ENCODE measurements at regions not wholly inside any gene's neighbourhood (a gene's known extent, or its start where the extent isn't known, plus 50 kb on each side); places are given as distances from the start of the nearest gene placed in this dataset.

- no peaks in the 10 kb centered on the region for H3K9me3 ChIP-seq (ENCODE audit: control insufficient read depth, low read length, poor library complexity, severe bottlenecking)
- Mint-ChIP-seq H3K4me1 (peaks cover 9% of the 10 kb centered on the region), H3K4me3 (no peak overlapping the region), H3K27me3 (no peaks in the 10 kb centered on the region), H3K36me3 (ENCODE audit: low read depth) (peaks cover 2% of the 10 kb centered on the region), H3K27ac (no peak overlapping the region)
- DNase-seq (no peak), ATAC-seq (no peak)
These were observed 495.9 kb upstream of the NECTIN3 start for GRCh38 chr3:110575702-110576101.

DNA sequence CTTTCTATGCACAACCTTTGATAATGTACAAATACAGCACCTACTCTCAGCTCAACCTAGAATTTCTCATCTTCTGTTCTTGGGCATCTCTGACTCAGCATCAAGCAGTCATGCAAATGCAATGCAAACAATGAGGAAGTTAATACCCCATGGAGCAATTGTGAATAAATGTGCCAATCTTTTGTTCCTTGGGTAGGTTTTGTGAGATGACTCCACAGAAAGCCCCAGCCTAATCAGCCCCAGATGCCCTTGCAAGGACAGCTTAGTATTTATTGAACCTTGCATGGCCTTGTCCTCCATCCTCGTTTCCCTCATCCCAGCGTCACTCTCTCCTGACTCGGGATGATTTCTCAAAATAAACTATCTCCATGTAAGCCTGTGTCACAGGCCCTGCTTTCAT, 494.7 kb upstream of the NECTIN3 start:
- Mint-ChIP-seq H3K27me3 (no peaks in the 10 kb centered on the region), H3K27ac (no peak overlapping the region), H3K4me3 (no peak overlapping the region), H3K4me1 (peaks cover 9% of the 10 kb centered on the region), H3K36me3 (ENCODE audit: low read depth) (no peaks in the 10 kb centered on the region)
- H3K9me3 ChIP-seq (ENCODE audit: control insufficient read depth, low read length, poor library complexity, severe bottlenecking) = no peaks in the 10 kb centered on the region
- no peak for ATAC-seq
- no peak for DNase-seq

DNA sequence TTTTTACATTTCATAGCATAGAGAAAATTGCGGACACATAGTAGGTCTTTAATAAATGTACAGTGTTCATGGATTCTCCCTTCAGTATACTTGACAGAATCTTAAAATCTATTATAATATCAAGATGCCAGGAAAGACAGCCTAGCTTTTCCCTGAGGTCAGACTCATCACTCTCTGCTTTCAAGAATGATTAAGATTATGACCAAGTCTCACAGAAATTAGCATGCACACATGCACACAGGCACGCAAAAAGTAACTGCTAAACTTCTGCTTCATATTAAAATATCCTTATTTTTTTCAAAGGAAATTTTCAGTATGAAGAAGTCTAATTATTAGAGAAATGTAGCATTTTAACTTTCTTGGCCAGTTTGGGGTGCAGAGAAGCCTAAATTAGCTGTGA, 493.8 kb upstream of the NECTIN3 start:
- Mint-ChIP-seq H3K27ac (no peak overlapping the region), H3K4me3 (no peak overlapping the region), H3K4me1 (peaks cover 9% of the 10 kb centered on the region), H3K27me3 (no peaks in the 10 kb centered on the region), H3K36me3 (ENCODE audit: low read depth) (no peaks in the 10 kb centered on the region)
- no peak for DNase-seq
- no peak for ATAC-seq
- H3K9me3 ChIP-seq (ENCODE audit: control insufficient read depth, low read length, poor library complexity, severe bottlenecking) = no peaks in the 10 kb centered on the region

DNA sequence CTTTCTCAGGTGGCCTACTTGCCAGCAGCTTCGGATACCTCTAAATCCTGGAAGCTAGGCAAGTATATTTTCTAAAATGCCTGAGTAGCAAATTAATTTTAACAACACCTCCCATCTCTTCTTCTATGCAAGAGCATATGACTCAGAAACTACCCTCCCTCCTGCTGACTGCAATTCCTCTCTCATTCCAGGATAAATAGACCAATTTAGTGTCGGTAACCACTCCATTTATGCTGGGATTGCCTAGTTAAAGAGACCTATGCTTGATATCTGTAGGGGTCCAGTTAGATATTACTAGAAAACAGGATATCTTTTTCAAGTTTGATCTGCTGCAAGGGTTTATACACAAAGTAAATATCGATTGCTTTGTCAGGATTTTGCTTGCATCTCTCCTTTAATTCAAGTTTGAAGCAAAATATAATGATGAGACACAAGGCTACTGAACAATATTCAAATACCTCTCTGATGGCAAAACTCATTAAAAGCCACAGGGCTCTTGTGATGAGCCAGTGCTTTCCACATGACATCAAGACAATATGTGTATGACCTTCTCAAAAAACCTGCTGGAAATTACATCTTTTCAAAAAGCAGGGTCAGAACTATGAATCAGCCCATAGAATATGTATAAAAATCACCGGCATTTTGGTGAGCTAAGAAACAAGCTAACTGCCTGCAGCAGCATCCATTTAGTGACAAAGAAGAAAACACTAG, 491.6 kb upstream of the NECTIN3 start:
- DNase-seq (no peak), ATAC-seq (no peak)
- H3K27me3 Mint-ChIP-seq = no peaks in the 10 kb centered on the region
- peaks cover 9% of the 10 kb centered on the region for H3K4me1 Mint-ChIP-seq
- H3K4me3 Mint-ChIP-seq = no peak overlapping the region
- no peaks in the 10 kb centered on the region for H3K9me3 ChIP-seq (ENCODE audit: control insufficient read depth, low read length, poor library complexity, severe bottlenecking)
- H3K36me3 Mint-ChIP-seq (ENCODE audit: low read depth) = no peaks in the 10 kb centered on the region
- H3K27ac Mint-ChIP-seq = no peak overlapping the region

DNA sequence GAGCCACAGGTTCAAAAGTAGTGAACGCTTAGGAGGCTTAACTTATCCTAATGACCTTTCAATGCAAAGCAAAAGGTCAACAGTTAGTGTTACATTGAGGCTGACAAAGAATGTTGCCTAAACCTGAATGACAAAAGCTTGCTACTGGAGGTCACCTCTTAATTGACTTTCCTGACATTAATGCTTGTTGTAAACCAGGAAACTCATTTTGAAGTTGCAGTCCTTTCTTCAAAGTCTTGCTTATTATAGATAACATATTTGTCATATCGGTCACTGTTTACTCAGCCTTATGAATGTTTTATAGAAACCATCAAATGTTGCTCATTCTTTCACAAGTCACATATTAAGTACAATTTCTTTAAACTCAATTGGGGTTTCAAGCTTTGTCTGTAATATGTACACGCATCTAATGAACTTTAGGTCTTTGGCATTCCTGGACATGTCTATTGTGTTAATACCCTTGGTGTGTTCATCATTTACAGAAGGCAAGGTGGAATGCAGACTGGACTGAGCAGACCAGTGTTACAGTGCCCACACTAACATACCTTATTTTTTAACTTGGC, 488.2 kb upstream of the NECTIN3 start:
- no peak overlapping the region for H3K27ac Mint-ChIP-seq
- DNase-seq (no peak), ATAC-seq (no peak)
- H3K27me3 Mint-ChIP-seq = no peaks in the 10 kb centered on the region
- H3K4me1 Mint-ChIP-seq = peaks cover 9% of the 10 kb centered on the region
- no peaks in the 10 kb centered on the region for H3K9me3 ChIP-seq (ENCODE audit: control insufficient read depth, low read length, poor library complexity, severe bottlenecking)
- no peaks in the 10 kb centered on the region for H3K36me3 Mint-ChIP-seq (ENCODE audit: low read depth)
- no peak overlapping the region for H3K4me3 Mint-ChIP-seq

- H3K9me3 ChIP-seq (ENCODE audit: control insufficient read depth, low read length, poor library complexity, severe bottlenecking) = no peaks in the 10 kb centered on the region
- no peaks in the 10 kb centered on the region for H3K36me3 Mint-ChIP-seq (ENCODE audit: low read depth)
- DNase-seq (no peak), ATAC-seq (no peak)
- no peak overlapping the region for H3K27ac Mint-ChIP-seq
- H3K4me1 Mint-ChIP-seq = no peaks in the 10 kb centered on the region
- H3K4me3 Mint-ChIP-seq = no peak overlapping the region
- H3K27me3 Mint-ChIP-seq = no peaks in the 10 kb centered on the region
These were observed 482.7 kb upstream of the NECTIN3 start for GRCh38 chr3:110588906-110589305.

GRCh38 chr3:110589341-110589740, 482.3 kb upstream of the NECTIN3 start:
- ATAC-seq (no peak), DNase-seq (no peak)
- no peaks in the 10 kb centered on the region for H3K9me3 ChIP-seq (ENCODE audit: control insufficient read depth, low read length, poor library complexity, severe bottlenecking)
- no peaks in the 10 kb centered on the region for H3K27me3 Mint-ChIP-seq
- no peaks in the 10 kb centered on the region for H3K4me1 Mint-ChIP-seq
- no peaks in the 10 kb centered on the region for H3K36me3 Mint-ChIP-seq (ENCODE audit: low read depth)
- H3K27ac Mint-ChIP-seq = no peak overlapping the region
- H3K4me3 Mint-ChIP-seq = no peak overlapping the region

- ATAC-seq = no peak
- Mint-ChIP-seq H3K36me3 (ENCODE audit: low read depth) (no peaks in the 10 kb centered on the region), H3K4me1 (no peaks in the 10 kb centered on the region), H3K27me3 (no peaks in the 10 kb centered on the region), H3K4me3 (no peak overlapping the region), H3K27ac (no peak overlapping the region)
- DNase-seq = no peak
- no peaks in the 10 kb centered on the region for H3K9me3 ChIP-seq (ENCODE audit: control insufficient read depth, low read length, poor library complexity, severe bottlenecking)
These were observed 477.9 kb upstream of the NECTIN3 start for GRCh38 chr3:110593749-110594148.

DNA sequence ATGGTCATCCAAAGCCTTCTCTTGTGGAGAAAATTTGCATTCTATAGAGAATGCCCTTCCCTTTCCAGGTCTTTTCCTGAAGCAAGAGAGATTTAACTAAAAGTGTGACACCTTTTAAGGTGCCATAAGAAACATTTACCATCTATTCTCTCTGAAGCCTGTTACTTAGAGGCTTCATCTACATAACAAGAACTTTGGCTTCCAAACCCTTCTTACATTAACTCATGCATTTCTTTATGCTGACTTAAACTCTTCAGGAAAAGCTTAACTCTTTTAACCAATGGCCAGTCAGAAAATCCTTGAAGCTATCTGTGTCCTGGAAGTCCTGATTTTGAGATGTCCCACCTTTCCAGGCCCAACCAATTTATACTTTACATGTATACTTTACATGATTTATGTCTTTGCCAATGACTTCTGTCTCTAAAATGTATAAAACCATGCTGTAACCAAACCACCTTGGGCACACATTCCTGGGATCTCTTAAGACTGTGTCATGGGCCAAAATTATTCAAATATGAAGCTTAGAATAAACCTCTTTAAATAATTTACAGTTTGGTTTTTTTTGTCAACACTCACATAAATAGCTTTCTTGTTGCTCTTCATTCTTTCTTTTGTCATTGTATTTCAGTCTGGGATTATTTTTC, 472.6 kb upstream of the NECTIN3 start:
- no peak for DNase-seq
- Mint-ChIP-seq H3K27ac (no peak overlapping the region), H3K4me1 (no peaks in the 10 kb centered on the region), H3K36me3 (ENCODE audit: low read depth) (no peaks in the 10 kb centered on the region), H3K27me3 (peaks cover 5% of the 10 kb centered on the region), H3K4me3 (no peak overlapping the region)
- no peak for ATAC-seq
- H3K9me3 ChIP-seq (ENCODE audit: control insufficient read depth, low read length, poor library complexity, severe bottlenecking) = no peaks in the 10 kb centered on the region

- H3K36me3 Mint-ChIP-seq (ENCODE audit: low read depth) = peaks cover 2% of the 10 kb centered on the region
- H3K27ac Mint-ChIP-seq = no peak overlapping the region
- no peak overlapping the region for H3K4me3 Mint-ChIP-seq
- no peaks in the 10 kb centered on the region for H3K4me1 Mint-ChIP-seq
- no peak for DNase-seq
- ATAC-seq = no peak
- H3K27me3 Mint-ChIP-seq = peaks cover 14% of the 10 kb centered on the region
- no peaks in the 10 kb centered on the region for H3K9me3 ChIP-seq (ENCODE audit: control insufficient read depth, low read length, poor library complexity, severe bottlenecking)
These were observed 463.1 kb upstream of the NECTIN3 start for GRCh38 chr3:110608566-110608965.

GRCh38 chr3:110612045-110612444, 459.6 kb upstream of the NECTIN3 start:
- H3K4me3 Mint-ChIP-seq = no peak overlapping the region
- H3K4me1 Mint-ChIP-seq = no peaks in the 10 kb centered on the region
- H3K36me3 Mint-ChIP-seq (ENCODE audit: low read depth) = no peaks in the 10 kb centered on the region
- H3K9me3 ChIP-seq (ENCODE audit: control insufficient read depth, low read length, poor library complexity, severe bottlenecking) = no peaks in the 10 kb centered on the region
- peaks cover 7% of the 10 kb centered on the region for H3K27me3 Mint-ChIP-seq
- no peak for DNase-seq
- no peak for ATAC-seq
- H3K27ac Mint-ChIP-seq = no peak overlapping the region

- Mint-ChIP-seq H3K27ac (no peak overlapping the region), H3K4me1 (no peaks in the 10 kb centered on the region), H3K36me3 (ENCODE audit: low read depth) (no peaks in the 10 kb centered on the region), H3K4me3 (no peak overlapping the region), H3K27me3 (peaks cover 7% of the 10 kb centered on the region)
- H3K9me3 ChIP-seq (ENCODE audit: control insufficient read depth, low read length, poor library complexity, severe bottlenecking) = no peaks in the 10 kb centered on the region
- DNase-seq (no peak), ATAC-seq (no peak)
These were observed 457.4 kb upstream of the NECTIN3 start for GRCh38 chr3:110614186-110614585.

GRCh38 chr3:110615454-110615853, 456.2 kb upstream of the NECTIN3 start:
- no peaks in the 10 kb centered on the region for H3K4me1 Mint-ChIP-seq
- H3K4me3 Mint-ChIP-seq = no peak overlapping the region
- no peaks in the 10 kb centered on the region for H3K9me3 ChIP-seq (ENCODE audit: control insufficient read depth, low read length, poor library complexity, severe bottlenecking)
- H3K27me3 Mint-ChIP-seq = peaks cover 13% of the 10 kb centered on the region
- ATAC-seq = no peak
- no peak for DNase-seq
- no peak overlapping the region for H3K27ac Mint-ChIP-seq
- no peaks in the 10 kb centered on the region for H3K36me3 Mint-ChIP-seq (ENCODE audit: low read depth)

All from T-helper 17 cell (primary cell).